ENCODE measurements at regions not wholly inside any gene's neighbourhood (a gene's known extent, or its start where the extent isn't known, plus 50 kb on each side); places are given as distances from the start of the nearest gene placed in this dataset.

GRCh38 chr18:75931079-75931478 lies 503.6 kb upstream of the SMIM21 start:
- TF ChIP-seq CTCF (IDR thresholded peaks at IDR 0.05): no peak
- no peak for TF ChIP-seq POLR2A (IDR thresholded peaks at IDR 0.05)
- TF ChIP-seq EP300 (IDR thresholded peaks at IDR 0.05): no peak
